ENCODE measurements at regions not wholly inside any gene's neighbourhood (a gene's known extent, or its start where the extent isn't known, plus 50 kb on each side); places are given as distances from the start of the nearest gene placed in this dataset.
"Not testable (repeated sequence)": the region's sequence is repeated elsewhere in the genome, so short reads cannot be mapped to it uniquely, and the experiment has no call there.

DNA sequence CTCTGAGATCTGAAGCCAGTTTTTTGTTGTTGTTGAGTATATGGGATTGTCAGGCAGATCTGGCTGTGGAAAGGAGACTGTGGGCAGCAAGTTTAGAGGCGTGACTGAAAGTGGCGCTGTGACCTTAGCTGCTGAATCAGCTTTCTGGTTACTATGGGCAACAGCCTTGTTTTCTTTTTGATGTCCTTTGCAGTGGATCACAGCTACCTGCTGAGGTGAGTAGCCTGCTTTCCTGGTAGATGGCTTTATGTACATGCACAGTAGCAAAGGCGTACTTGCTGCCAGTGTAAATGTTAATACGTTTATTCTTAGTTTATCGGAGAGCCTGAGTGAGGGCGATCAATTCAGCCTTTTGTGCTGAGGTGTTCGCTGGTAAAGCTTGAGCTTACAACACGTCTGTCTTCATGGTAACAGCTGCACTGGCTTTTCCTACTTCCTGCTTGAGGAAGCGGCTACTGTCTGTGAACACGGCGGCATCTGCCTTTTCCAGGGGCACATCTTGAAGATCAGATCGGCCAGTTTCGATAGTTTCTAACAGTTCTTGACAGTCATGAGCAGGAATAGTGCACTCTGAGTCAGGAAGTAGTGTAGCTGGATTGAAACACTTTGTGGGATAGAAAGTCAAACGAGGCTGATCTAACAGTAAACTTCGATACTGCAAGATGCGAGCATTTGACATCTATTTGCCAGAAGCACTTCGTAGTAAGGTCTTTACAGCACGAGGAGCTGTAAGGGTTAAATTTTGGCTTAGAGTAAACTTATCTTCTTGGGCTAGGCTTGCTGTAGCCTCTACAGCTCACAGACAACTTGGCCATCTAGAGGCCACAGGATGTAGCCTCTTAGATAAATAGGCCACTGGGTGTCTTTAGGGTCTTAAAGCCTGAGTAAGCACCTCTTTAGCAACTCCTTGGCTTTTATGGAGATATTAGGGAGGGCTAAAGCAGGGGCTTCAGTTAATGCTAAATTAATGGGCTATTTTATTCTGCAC, 161.1 kb upstream of the FRG2C start:
- TF ChIP-seq POLR2A (IDR thresholded peaks at IDR 0.05), result not testable (repeated sequence)
- TF ChIP-seq, protein P1, sequence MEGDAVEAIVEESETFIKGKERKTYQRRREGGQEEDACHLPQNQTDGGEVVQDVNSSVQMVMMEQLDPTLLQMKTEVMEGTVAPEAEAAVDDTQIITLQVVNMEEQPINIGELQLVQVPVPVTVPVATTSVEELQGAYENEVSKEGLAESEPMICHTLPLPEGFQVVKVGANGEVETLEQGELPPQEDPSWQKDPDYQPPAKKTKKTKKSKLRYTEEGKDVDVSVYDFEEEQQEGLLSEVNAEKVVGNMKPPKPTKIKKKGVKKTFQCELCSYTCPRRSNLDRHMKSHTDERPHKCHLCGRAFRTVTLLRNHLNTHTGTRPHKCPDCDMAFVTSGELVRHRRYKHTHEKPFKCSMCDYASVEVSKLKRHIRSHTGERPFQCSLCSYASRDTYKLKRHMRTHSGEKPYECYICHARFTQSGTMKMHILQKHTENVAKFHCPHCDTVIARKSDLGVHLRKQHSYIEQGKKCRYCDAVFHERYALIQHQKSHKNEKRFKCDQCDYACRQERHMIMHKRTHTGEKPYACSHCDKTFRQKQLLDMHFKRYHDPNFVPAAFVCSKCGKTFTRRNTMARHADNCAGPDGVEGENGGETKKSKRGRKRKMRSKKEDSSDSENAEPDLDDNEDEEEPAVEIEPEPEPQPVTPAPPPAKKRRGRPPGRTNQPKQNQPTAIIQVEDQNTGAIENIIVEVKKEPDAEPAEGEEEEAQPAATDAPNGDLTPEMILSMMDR (IDR thresholded peaks at IDR 0.05), result not testable (repeated sequence)

Measured in right lobe of liver (tissue), 4 donors.